Amygdala (tissue), 56 donors: ENCODE measurements at regions not wholly inside any gene's neighbourhood (a gene's known extent, or its start where the extent isn't known, plus 50 kb on each side); places are given as distances from the start of the nearest gene placed in this dataset.

Experiments
- DNase-seq, 56 donors: peaks; one replicate each; lab custom pipeline; 2025; lab: John Stamatoyannopoulos, UW

- DNase-seq, result no peak
These were observed 386.2 kb downstream of the TMEM114 start for GRCh38 chr16:8204096-8204495.

GRCh38 chr16:8203101-8203500 is 387.2 kb downstream of the TMEM114 start:
- no peak for DNase-seq

GRCh38 chr16:8200839-8201238 is 389.5 kb downstream of the TMEM114 start:
- DNase-seq, result no peak

GRCh38 chr16:8199390-8199789 is 390.9 kb downstream of the TMEM114 start:
- no peak for DNase-seq

- peak in 1 of 56 donors; percentile 0 for DNase-seq
These were observed 395.5 kb downstream of the TMEM114 start for GRCh38 chr16:8194794-8195193.

- DNase-seq, result no peak
These were observed 401.5 kb downstream of the TMEM114 start for GRCh38 chr16:8188841-8189240.

GRCh38 chr16:8187782-8188372 is 402.4 kb downstream of the TMEM114 start:
- no peak for DNase-seq

GRCh38 chr16:8184854-8185253 is 405.5 kb downstream of the TMEM114 start:
- DNase-seq, result no peak

- no peak for DNase-seq
These were observed 406.9 kb downstream of the TMEM114 start for GRCh38 chr16:8183176-8184099.

GRCh38 chr16:8182761-8183160 is 407.6 kb downstream of the TMEM114 start:
- no peak for DNase-seq

- no peak for DNase-seq
These were observed 410.7 kb downstream of the TMEM114 start for GRCh38 chr16:8179615-8180014.

- no peak for DNase-seq
These were observed 412.0 kb downstream of the TMEM114 start for GRCh38 chr16:8178271-8178670.

GRCh38 chr16:8175411-8175810 is 414.9 kb downstream of the TMEM114 start:
- DNase-seq, result no peak

GRCh38 chr16:8173111-8173644 is 417.1 kb downstream of the TMEM114 start:
- DNase-seq, result peak in 49 of 56 donors; percentile 0 to 82 (median 31)

- no peak for DNase-seq
These were observed 417.8 kb downstream of the TMEM114 start for GRCh38 chr16:8172551-8172950.

- DNase-seq, result no peak
These were observed 422.3 kb downstream of the TMEM114 start for GRCh38 chr16:8168016-8168415.

GRCh38 chr16:8167436-8167835 is 422.9 kb downstream of the TMEM114 start:
- DNase-seq, result no peak

- no peak for DNase-seq
These were observed 432.3 kb downstream of the TMEM114 start for GRCh38 chr16:8158051-8158450.

- no peak for DNase-seq
These were observed 435.0 kb downstream of the TMEM114 start for GRCh38 chr16:8155275-8155674.

GRCh38 chr16:8146256-8147012 is 443.9 kb downstream of the TMEM114 start:
- DNase-seq, result no peak

- DNase-seq, result no peak
These were observed 451.6 kb downstream of the TMEM114 start for GRCh38 chr16:8138666-8139065.
